WI38 (cell line): ENCODE measurements at regions not wholly inside any gene's neighbourhood (a gene's known extent, or its start where the extent isn't known, plus 50 kb on each side); places are given as distances from the start of the nearest gene placed in this dataset.

Experiments
- H3K4me3 ChIP-seq: 2 replicates; pipeline ENCODE4 v1.5.1; 2011; ENCODE audit warnings: low read depth, mild to moderate bottlenecking, control low read depth, low read length
- TF ChIP-seq, protein P1 (sequence below): IDR thresholded peaks from 2 replicates; pipeline ENCODE4 v1.5.1; 2012; ENCODE audit warnings: low read depth, mild to moderate bottlenecking, control low read depth, low read length

GRCh38 chr12:93127107-93127560 lies 198.0 kb upstream of the EEA1 start:
- TF ChIP-seq, protein P1, sequence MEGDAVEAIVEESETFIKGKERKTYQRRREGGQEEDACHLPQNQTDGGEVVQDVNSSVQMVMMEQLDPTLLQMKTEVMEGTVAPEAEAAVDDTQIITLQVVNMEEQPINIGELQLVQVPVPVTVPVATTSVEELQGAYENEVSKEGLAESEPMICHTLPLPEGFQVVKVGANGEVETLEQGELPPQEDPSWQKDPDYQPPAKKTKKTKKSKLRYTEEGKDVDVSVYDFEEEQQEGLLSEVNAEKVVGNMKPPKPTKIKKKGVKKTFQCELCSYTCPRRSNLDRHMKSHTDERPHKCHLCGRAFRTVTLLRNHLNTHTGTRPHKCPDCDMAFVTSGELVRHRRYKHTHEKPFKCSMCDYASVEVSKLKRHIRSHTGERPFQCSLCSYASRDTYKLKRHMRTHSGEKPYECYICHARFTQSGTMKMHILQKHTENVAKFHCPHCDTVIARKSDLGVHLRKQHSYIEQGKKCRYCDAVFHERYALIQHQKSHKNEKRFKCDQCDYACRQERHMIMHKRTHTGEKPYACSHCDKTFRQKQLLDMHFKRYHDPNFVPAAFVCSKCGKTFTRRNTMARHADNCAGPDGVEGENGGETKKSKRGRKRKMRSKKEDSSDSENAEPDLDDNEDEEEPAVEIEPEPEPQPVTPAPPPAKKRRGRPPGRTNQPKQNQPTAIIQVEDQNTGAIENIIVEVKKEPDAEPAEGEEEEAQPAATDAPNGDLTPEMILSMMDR: no peak
- no peak overlapping the region for H3K4me3 ChIP-seq

- no peak overlapping the region for H3K4me3 ChIP-seq
- TF ChIP-seq, protein P1: peak; percentile 41
These were observed 198.7 kb upstream of the EEA1 start for GRCh38 chr12:93127582-93128331.

GRCh38 chr12:93128332-93128707 lies 199.2 kb upstream of the EEA1 start:
- TF ChIP-seq, protein P1: no peak
- H3K4me3 ChIP-seq: no peak overlapping the region

GRCh38 chr12:93130366-93131054 lies 201.4 kb upstream of the EEA1 start:
- no peak overlapping the region for H3K4me3 ChIP-seq
- TF ChIP-seq, protein P1: no peak

DNA sequence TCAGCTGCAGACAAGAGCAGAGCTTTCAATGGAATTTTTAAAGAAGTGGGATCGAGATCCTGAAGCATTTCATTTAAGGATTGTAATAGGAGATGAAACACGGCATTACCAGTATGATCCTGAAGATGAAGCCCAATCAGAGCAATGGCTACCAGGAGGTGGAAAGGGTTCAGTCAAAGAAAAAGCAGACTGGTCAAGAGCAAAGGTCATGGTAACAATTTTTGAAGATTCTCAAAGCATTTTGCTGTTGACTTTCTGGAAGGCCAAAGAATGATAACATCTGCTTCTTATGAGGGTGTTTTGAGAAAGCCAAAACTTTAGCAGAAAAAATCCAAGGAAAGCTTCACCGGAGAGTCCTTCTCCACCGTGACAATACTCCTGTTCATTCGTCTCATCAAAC lies 204.3 kb upstream of the EEA1 start:
- no peak overlapping the region for H3K4me3 ChIP-seq
- TF ChIP-seq, protein P1: no peak

DNA sequence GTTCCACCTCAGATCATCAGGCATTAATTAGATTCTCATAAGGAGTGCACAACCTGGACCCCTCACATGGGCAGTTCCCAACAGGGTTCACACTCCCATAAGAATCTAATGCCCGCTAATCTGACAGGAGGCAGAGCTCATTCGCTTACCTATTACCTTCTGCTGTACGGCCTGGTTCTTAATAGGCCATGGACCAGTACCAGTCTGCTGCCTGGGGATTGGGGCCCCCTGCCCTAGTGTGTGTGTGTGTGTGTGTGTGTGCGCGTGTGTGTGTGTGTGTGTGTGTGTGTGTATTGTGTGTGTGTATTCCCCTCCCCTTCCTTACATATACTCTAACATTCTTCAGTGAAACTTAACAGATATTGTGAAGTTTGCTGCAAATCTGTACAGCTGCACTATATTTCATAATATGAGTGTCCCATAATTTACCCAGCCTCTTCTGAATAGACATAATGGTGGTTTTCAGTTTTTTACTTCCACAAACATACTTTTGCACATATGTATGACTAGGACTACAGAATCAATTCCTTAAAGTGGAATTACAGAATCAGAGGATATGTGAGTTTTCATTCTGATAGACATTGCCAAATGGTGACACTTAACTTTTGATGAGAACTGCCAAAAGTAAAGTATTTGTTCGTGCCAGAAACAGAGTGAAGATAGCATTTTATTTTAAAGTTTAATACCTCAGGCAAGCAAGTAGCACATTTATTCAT lies 205.2 kb upstream of the EEA1 start:
- TF ChIP-seq, protein P1: no peak
- H3K4me3 ChIP-seq: no peak overlapping the region

DNA sequence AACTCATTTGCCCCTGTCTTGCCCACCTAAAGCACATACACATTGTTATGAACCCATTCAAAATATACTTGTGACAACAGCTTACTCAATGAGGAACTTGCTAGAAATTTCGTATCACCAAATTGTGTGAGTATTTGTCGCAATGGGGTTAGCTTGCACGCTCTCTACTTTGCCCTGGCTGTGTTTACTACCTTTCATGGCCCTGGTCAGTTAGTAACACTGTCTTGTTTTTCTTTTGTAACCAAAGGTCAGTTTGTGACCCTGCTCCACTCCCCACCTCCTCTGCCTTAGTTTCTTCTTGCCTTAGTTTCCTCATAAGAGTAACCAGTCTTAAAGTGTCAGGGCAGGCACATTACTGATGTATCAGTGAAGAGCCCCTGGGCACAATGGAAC lies 205.8 kb upstream of the EEA1 start:
- TF ChIP-seq, protein P1: no peak
- H3K4me3 ChIP-seq: no peak overlapping the region
